Endothelial cell of umbilical vein (primary cell): ENCODE measurements at regions not wholly inside any gene's neighbourhood (a gene's known extent, or its start where the extent isn't known, plus 50 kb on each side); places are given as distances from the start of the nearest gene placed in this dataset.

Experiments
- BruUV-seq: library from RNA; stranded (reverse); fragments of 400-500 nt; replicated peaks from 2 replicates; lab custom pipeline; 2021; lab: Mats Ljungman, UMichigan
- CTCF ChIA-PET: fragments of 300-600, 350-600 bp; sonication (Branson Sonifier 250); formaldehyde crosslinking; loops from one replicate; lab custom pipeline; 2021; ENCODE audit warnings: antibody characterized with exemption, inconsistent platforms; lab: Charles Lee
- POLR2A ChIA-PET: fragments of 300-600, 350-600 bp; sonication (Branson Sonifier 250); formaldehyde crosslinking; loops from one replicate; lab custom pipeline; 2021; ENCODE audit warnings: antibody characterized with exemption, inconsistent platforms; lab: Charles Lee
- DNase-seq: peaks from one replicate; pipeline ENCODE4 v3.0.0-alpha.2; 2011; ENCODE audit warnings: low read depth, low spot score
- FAIRE-seq: peaks from 2 replicates; lab custom pipeline; 2011; peaks lifted over from hg19 to GRCh38; lab: Jason Lieb, UNC
- H2AFZ ChIP-seq: 2 replicates; pipeline ENCODE4 v1.6.0; 2012; ENCODE audit warnings: low read depth, low read length, control low read depth, inconsistent platforms
- H3K27ac ChIP-seq: 2 replicates; pipeline ENCODE4 v1.5.1; 2011; ENCODE audit warnings: low read depth, mild to moderate bottlenecking, control low read depth, low read length, moderate library complexity; ENCODE audit not compliant: insufficient read depth
- H3K27me3 ChIP-seq, 2 experiments: 2 replicates each; pipeline versions ENCODE4 v1.6.0 to v1.6.1; 2011; ENCODE audit warnings: low read length in 2 of 2, mixed read lengths in 1 of 2; ENCODE audit not compliant: control insufficient read depth in 2 of 2, insufficient read depth in 2 of 2
- H3K36me3 ChIP-seq, 2 experiments: 2 replicates in 1 of 2; 3 replicates in 1 of 2; pipeline ENCODE4 v1.5.1; 2011; ENCODE audit warnings: low read length in 2 of 2, mild to moderate bottlenecking in 1 of 2, moderate library complexity in 1 of 2; ENCODE audit not compliant: control insufficient read depth in 2 of 2, insufficient read depth in 2 of 2; ENCODE audit errors: extremely low read depth in 1 of 2
- H3K4me1 ChIP-seq: 3 replicates; pipeline ENCODE4 v1.5.1; 2011; ENCODE audit warnings: mild to moderate bottlenecking, low read length; ENCODE audit not compliant: control insufficient read depth, insufficient read depth; ENCODE audit errors: extremely low read depth
- H3K4me2 ChIP-seq: 2 replicates; pipeline ENCODE4 v1.6.1; 2011; ENCODE audit warnings: low read length, control low read depth, mixed read lengths; ENCODE audit not compliant: insufficient read depth
- H3K4me3 ChIP-seq, 3 experiments: fragments of 200-600 bp in 1 of 3; sonication (generic), shearing (Covaris generic) in 1 of 3; replicated peaks in 1 of 3; 2 replicates each; pipeline ENCODE4 v1.5.1; 2011 to 2016; ENCODE audit warnings: control low read depth in 3 of 3, low read length in 3 of 3, mild to moderate bottlenecking in 2 of 3, inconsistent platforms in 1 of 3, low read depth in 1 of 3, moderate library complexity in 1 of 3; ENCODE audit not compliant: insufficient read depth in 1 of 3
- H3K79me2 ChIP-seq: 2 replicates; pipeline ENCODE4 v1.6.0; 2012; ENCODE audit warnings: low read length, inconsistent platforms; ENCODE audit not compliant: control insufficient read depth, insufficient read depth
- H3K9ac ChIP-seq: replicated peaks from 2 replicates; pipeline ENCODE3; 2011; ENCODE audit warnings: low read length, control low read depth; ENCODE audit not compliant: insufficient read depth; ENCODE audit errors: extremely low read depth
- H3K9me1 ChIP-seq: replicated peaks from 3 replicates; pipeline ENCODE4 v1.6.0; 2011; ENCODE audit warnings: mild to moderate bottlenecking, low read length; ENCODE audit not compliant: control insufficient read depth, insufficient read depth; ENCODE audit errors: extremely low read depth
- H3K9me3 ChIP-seq: replicated peaks from 2 replicates; pipeline ENCODE4 v1.5.1; 2012; ENCODE audit warnings: low read length, inconsistent platforms; ENCODE audit not compliant: control insufficient read depth, insufficient read depth
- H4K20me1 ChIP-seq: replicated peaks from 2 replicates; pipeline ENCODE3; 2011; ENCODE audit warnings: mild to moderate bottlenecking, low read length; ENCODE audit not compliant: control insufficient read depth, insufficient read depth; ENCODE audit errors: extremely low read depth
- EZH2 ChIP-seq: IDR thresholded peaks from 2 replicates; pipeline ENCODE4 v1.6.1; 2012; ENCODE audit warnings: borderline replicate concordance, low read depth, mild to moderate bottlenecking, moderate library complexity, low read length, inconsistent platforms; ENCODE audit not compliant: severe bottlenecking
- FOS ChIP-seq: IDR thresholded peaks from 2 replicates; pipeline ENCODE4 v1.6.1; 2011; ENCODE audit warnings: mild to moderate bottlenecking, low read length, moderate library complexity, borderline replicate concordance; ENCODE audit not compliant: insufficient read depth
- GATA2 ChIP-seq: IDR thresholded peaks from 2 replicates; pipeline ENCODE4 v1.7.0; 2011; ENCODE audit warnings: low read depth, mild to moderate bottlenecking, moderate library complexity, mixed read lengths, low read length; ENCODE audit not compliant: insufficient read length, insufficient read depth
- JUN ChIP-seq: IDR thresholded peaks from 2 replicates; pipeline ENCODE4 v1.6.1; 2011; ENCODE audit warnings: borderline replicate concordance, low read depth; ENCODE audit not compliant: insufficient read length, insufficient read depth
- MYC ChIP-seq: IDR thresholded peaks from one replicate; pipeline ENCODE4 v1.6.1; 2011; ENCODE audit warnings: mild to moderate bottlenecking, low read depth, low read length
- POLR2A ChIP-seq: IDR thresholded peaks from 2 replicates; pipeline ENCODE4 v1.6.1; 2012; ENCODE audit warnings: low read depth, mild to moderate bottlenecking, control low read depth, low read length
- POLR2AphosphoS5 ChIP-seq: IDR thresholded peaks from 2 replicates; pipeline ENCODE4 v1.6.1; 2012; ENCODE audit warnings: low read depth, mild to moderate bottlenecking, control low read depth, low read length, moderate library complexity; ENCODE audit not compliant: insufficient read depth
- dilution Hi-C: fragments of 300-500 bp; cut with MboI; formaldehyde crosslinking; loops from one replicate; pipeline ENCODE4 v1.15.0; 2019; ENCODE audit warnings: low sequenced_read_pairs; ENCODE audit not compliant: extremely low pct_ligation_motif_present
- intact Hi-C: fragments of 100-400 bp; cut with micrococcal nuclease; formaldehyde crosslinking; loops from one replicate; pipeline ENCODE4 v1.10.0; 2022
- TF ChIP-seq, protein P1 (sequence below): IDR thresholded peaks from 2 replicates; pipeline ENCODE4 v1.6.1; 2011; ENCODE audit not compliant: insufficient read depth, insufficient read length
- TF ChIP-seq, protein P2 (sequence below), 2 donors: IDR thresholded peaks; 1 replicate in 1 of 2; 2 replicates in 1 of 2; pipeline ENCODE4 v1.5.1; 2011; ENCODE audit warnings: low read length in 2 of 2, mild to moderate bottlenecking in 2 of 2, moderate library complexity in 2 of 2, control low read depth in 1 of 2, inconsistent platforms in 1 of 2, low read depth in 1 of 2; ENCODE audit not compliant: insufficient read depth in 1 of 2; ENCODE audit errors: extremely low read depth in 1 of 2

- H3K9me3 ChIP-seq, result no peaks in the 10 kb centered on the region
- DNase-seq (no peak), FAIRE-seq (no peak)
- dilution Hi-C loops (no loop called here), intact Hi-C loops (no loop called here)
- H4K20me1 ChIP-seq, result no peaks in the 10 kb centered on the region
- H3K4me2 ChIP-seq, result no peak overlapping the region
- ChIA-PET CTCF (no interaction called here), POLR2A (no interaction called here)
- H3K9ac ChIP-seq, result no peak overlapping the region
- TF ChIP-seq, protein P1, sequence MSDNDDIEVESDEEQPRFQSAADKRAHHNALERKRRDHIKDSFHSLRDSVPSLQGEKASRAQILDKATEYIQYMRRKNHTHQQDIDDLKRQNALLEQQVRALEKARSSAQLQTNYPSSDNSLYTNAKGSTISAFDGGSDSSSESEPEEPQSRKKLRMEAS, result no peak
- TF ChIP-seq GATA2 (no peak), MYC (no peak)
- no peaks in the 10 kb centered on the region for H3K36me3 ChIP-seq
- no peak overlapping the region for H3K27ac ChIP-seq
- no peaks in the 10 kb centered on the region for H3K79me2 ChIP-seq
- BruUV-seq, result no TSS peak
- H3K27me3 ChIP-seq, result no peaks in the 10 kb centered on the region
- no peak overlapping the region for H3K4me3 ChIP-seq
- no peaks in the 10 kb centered on the region for H3K9me1 ChIP-seq
- no peak overlapping the region for H2AFZ ChIP-seq
- H3K4me1 ChIP-seq, result peaks cover 9% of the 10 kb centered on the region
Observed at GRCh38 chr12:30021051-30021833, 237.5 kb upstream of the TMTC1 start.

GRCh38 chr12:30019366-30020140 lies 235.8 kb upstream of the TMTC1 start:
- DNase-seq (no peak), FAIRE-seq (no peak)
- Histone ChIP-seq H2AFZ (no peak overlapping the region), H3K27ac (no peak overlapping the region), H3K9me3 (no peaks in the 10 kb centered on the region), H3K79me2 (no peaks in the 10 kb centered on the region), H3K27me3 (no peaks in the 10 kb centered on the region), H3K9me1 (no peaks in the 10 kb centered on the region), H4K20me1 (no peaks in the 10 kb centered on the region), H3K4me3 (no peak overlapping the region), H3K4me1 (no peaks in the 10 kb centered on the region), H3K4me2 (no peak overlapping the region), H3K36me3 (no peaks in the 10 kb centered on the region), H3K9ac (no peak overlapping the region)
- no TSS peak for BruUV-seq
- intact Hi-C loops, result no loop called here
- TF ChIP-seq MYC, result no peak
- TF ChIP-seq FOS, result no peak
- no peak for TF ChIP-seq GATA2
- TF ChIP-seq JUN, result no peak
- no peak for TF ChIP-seq EZH2
- TF ChIP-seq, protein P1, result no peak
- no peak for TF ChIP-seq POLR2AphosphoS5
- TF ChIP-seq, protein P2, sequence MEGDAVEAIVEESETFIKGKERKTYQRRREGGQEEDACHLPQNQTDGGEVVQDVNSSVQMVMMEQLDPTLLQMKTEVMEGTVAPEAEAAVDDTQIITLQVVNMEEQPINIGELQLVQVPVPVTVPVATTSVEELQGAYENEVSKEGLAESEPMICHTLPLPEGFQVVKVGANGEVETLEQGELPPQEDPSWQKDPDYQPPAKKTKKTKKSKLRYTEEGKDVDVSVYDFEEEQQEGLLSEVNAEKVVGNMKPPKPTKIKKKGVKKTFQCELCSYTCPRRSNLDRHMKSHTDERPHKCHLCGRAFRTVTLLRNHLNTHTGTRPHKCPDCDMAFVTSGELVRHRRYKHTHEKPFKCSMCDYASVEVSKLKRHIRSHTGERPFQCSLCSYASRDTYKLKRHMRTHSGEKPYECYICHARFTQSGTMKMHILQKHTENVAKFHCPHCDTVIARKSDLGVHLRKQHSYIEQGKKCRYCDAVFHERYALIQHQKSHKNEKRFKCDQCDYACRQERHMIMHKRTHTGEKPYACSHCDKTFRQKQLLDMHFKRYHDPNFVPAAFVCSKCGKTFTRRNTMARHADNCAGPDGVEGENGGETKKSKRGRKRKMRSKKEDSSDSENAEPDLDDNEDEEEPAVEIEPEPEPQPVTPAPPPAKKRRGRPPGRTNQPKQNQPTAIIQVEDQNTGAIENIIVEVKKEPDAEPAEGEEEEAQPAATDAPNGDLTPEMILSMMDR (IDR thresholded peaks at IDR 0.05; ENCODE audit: extremely low read depth in 1 of 2, insufficient read depth in 1 of 2, low read depth in 1 of 2, low read length in 2 of 2), result no peak
- TF ChIP-seq POLR2A, result no peak
- POLR2A ChIA-PET, result no interaction called here
- CTCF ChIA-PET, result no interaction called here
- dilution Hi-C loops, result no loop called here
